HG02840 (cell line): ENCODE measurements at regions not wholly inside any gene's neighbourhood (a gene's known extent, or its start where the extent isn't known, plus 50 kb on each side); places are given as distances from the start of the nearest gene placed in this dataset.
"Not testable (repeated sequence)": the region's sequence is repeated elsewhere in the genome, so short reads cannot be mapped to it uniquely, and the experiment has no call there.

ENCODE experiments used
- ATAC-seq: cut with Tn5 transposase; IDR thresholded peaks from one replicate; pipeline ENCODE4 v1.9.1; 2021; ENCODE audit warnings: mild to moderate bottlenecking, moderate library complexity, moderate number of reproducible peaks; ENCODE audit not compliant: unreplicated experiment, low FRiP score

DNA sequence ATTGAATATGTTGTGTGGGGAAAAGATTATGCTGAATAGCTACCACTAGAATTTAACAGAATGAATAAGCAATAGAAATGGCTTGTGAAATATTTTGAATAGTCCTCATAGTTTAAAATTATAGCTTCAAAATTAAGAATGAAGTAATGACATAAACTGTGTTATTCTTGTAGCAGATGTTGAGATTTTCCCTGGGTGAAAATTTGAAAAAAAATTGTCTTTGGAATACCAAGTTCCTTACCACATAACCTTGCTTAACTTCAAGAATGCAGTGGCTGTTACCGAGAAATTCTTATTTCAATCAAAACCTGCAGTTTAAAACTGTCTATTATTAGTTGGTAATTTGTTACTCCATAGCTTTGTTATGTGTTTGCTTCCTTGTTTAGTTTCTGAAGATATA lies 1268.6 kb downstream of the RAPGEF2 start:
- ATAC-seq = no peak

DNA sequence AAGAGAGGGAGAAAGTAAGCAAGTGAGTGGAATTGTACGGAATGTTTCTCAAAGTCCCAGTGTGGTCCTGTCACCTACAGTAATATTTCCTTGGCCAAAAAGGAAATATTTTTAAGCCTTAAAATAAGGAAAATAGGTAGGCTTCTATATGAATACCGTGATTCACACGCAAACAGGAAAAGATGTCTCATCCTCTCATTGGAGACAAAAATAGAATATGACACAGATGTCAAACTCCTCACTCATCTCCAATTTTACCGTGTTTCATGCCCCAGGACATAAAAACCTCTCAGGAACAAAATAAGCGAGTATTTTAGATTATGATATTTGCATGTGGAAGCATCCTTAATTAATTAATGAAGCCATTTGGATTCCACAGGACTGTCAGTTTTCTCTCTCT lies 1269.5 kb downstream of the RAPGEF2 start:
- ATAC-seq = no peak

DNA sequence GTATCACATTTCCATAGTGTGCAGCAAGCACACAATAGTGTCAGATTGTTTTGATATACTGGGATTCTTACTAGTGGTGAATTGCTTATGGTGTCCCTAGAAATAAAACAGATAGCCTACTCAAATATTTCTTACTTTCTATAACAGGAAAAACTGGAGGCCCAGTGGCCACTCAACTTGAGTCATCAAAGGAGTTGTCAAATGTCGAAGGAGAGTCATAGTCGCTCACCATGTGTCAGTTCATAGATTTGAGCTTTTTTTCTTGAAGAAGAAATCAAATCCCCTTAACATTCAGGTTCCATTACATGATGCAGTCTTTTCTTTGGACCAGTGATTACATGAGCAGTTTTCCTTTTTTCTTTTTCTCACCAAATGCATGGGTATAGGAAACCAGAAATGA lies 1271.0 kb downstream of the RAPGEF2 start:
- ATAC-seq = no peak

DNA sequence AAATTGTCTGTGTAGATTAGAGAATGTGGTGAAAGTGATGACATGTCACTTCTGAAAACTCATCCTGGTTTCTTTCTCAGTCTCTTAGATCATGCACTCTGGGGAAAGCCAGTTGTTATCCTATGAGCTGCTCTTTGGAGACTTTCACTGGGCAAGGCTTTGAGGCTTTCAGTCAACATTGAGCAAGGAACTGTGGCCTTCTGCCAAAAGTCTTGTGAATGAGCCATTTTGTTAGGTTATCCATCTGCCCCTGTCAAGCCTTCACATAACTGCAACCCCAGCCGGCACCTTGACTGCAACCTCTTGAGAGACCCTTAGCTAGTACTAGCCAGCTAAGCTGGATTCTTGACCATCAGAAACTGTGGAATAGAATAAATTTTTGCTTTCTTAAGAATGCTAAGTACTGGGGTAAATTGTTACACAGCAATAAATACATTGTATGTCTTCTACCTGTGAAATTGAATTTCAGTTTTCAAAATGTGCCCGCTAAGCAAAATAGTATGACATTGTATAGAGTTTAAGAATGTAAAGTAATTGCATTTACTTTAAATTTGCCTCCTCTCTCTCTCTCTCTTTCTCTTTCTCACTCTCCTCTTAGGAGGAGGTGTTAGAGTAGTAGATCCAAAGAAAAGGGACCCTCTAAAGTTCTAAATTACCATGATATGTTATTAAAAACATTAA lies 1273.0 kb downstream of the RAPGEF2 start:
- no peak for ATAC-seq

DNA sequence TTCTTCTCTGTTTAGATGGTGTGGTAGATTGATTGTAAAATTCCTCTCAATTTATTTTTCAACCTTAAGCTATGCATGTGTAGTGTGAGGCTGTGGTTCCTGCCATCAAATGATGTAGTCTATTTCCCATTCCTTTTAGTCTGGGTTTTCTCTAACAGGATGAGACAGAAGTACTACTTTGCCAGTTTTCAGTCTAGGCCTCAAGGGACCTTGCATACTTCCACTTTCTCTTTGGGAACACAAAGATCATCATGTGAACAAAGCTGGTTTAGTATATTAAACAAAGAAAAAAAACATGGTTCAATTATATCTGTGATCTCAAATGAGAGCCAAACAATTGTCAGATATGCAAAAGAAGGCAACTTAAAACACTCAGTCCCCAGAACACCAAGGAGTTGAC lies 1284.0 kb downstream of the RAPGEF2 start:
- ATAC-seq = no peak

DNA sequence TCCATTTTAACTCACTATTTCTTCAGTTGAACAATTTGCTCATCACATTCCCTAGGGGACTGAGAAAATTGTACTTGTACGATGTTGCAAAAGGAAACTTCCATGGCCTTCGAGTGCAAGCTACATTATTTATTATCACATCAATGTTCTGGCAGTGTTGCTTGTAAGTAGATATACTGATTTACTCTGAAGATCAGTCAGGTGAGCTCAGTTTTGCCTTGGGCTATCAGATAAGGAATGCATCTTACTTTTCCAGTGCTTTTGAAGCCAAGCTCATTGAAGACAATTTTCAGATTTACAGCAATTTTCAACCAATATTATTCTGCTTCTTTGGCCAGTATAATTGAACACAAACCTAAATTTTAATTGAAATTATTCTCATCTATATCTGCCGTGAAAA lies 1296.9 kb downstream of the RAPGEF2 start:
- ATAC-seq = no peak

DNA sequence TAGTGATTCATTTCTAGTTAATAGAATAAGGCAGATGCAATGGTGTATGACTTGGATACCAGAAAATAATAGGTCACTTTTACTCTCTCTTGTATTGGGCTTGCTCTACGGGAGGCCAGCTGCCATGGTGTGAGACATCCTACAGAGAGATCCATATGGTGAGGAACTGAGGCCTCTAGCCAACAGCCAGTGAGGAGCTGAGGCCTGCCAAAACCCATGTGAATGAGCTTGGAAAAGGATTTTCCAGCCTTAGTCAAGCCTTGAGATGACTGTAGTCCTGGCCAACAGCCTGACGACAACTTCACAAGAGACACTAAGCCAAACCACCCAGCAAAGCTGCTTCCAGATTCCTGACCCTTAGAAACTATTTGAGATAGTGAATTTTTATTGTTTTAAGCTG lies 1300.2 kb downstream of the RAPGEF2 start:
- no peak for ATAC-seq

DNA sequence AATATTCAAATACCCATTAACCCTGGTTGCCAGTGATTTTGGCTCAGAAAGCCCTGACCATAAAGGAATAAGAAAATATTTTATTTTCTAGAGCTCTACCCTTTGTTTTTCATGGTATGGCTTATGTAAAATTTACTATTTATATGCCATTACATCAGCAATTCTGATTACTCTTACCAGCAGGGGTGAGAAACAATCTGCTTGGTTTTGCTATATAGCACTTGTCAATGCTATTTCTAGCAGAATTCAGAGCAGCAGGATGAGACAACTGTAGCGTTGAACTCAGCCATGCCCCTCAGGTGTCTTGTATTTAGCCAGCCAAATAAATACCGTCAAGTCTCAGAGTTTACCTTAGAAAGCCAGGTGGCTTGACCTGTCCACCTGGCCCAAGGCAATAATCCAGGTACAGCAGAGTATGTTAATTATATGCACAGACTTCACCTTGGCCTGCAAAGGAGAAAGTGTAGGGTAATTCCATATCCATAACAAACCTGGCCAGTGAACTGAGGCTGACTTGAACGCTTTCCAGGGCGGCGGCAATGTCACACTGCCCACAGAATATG lies 1303.5 kb downstream of the RAPGEF2 start:
- ATAC-seq = no peak

DNA sequence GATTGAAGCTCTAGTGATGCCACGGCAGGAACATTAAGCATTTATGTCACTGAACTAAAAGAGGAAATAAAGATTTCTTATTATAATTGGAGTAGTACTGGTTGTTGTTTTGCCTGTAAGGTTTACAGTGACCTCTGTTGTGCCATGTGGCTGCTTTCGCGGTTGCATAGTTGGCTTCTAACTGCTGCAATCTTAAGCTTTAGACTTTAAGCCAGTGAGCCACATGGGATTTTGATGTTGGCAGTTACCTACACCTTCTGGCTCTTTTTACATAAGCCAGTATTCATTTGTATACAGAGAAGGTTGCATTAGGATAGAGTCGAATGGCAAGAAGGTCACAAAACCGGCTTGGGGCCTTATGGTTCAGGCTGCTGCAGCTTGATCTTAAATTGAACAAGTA lies 1311.6 kb downstream of the RAPGEF2 start:
- ATAC-seq = no peak

DNA sequence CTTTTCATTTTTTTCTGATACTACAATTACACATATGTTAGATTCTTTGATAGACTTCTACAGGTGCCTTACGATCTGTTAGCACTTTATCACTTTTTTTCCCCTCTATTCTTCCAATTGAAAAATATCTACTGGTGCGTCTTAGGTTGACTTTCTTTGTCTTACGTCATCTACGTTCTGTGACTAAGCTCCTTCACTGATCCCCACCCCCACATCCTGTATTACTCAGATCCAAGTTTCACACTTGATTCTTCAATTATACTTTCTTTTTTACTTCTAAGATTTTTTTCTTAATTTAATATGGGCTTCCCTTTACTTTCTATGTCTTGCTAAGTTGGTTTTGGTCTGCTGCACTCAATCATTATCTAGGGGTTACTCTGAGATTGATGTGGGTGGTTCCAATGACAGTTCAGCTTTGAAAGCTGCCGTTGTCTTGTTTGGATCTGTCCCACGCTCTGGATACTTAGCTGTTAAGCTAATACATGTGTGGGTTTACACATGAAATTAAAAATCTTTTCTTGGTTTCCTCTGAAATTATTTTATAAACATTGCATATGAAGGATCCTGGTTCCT lies 1321.1 kb downstream of the RAPGEF2 start:
- ATAC-seq = no peak

DNA sequence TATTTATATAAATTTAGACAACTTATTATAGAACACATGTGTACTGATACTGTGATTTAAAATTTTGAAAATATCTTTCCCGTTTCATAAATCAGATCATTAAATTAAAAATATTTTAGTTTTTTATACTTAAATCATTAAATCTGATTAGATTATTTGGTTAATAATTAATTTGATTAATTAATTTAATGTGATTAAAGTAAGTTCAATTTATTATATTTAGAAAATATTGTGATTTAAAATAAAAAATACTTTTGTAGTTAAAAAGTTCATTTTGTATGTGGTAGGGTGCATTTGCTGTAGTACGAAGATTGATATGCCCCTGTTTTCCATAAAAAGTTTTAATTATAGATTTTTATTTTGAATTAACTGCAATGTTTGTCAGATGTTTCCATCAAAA lies 1323.4 kb downstream of the RAPGEF2 start:
- no peak for ATAC-seq

DNA sequence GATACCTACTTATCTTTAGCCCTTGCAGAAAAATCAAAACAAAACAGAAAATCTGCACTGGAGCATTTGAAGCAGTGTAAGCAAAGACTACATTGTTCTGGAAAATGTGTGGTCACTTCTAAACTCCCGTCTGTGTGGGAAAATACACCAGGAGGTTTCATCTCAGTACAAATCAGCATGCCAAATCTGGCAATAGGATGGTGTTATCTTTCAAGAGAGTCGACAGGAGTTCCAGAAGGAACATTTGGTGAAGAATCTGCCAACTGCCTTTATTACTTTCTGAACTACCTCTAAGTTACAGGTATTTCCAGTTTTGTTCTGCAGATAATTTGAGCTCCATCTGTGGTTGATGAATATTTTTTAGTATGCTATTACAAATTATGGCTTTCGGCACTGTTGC lies 1348.0 kb downstream of the RAPGEF2 start:
- no peak for ATAC-seq

DNA sequence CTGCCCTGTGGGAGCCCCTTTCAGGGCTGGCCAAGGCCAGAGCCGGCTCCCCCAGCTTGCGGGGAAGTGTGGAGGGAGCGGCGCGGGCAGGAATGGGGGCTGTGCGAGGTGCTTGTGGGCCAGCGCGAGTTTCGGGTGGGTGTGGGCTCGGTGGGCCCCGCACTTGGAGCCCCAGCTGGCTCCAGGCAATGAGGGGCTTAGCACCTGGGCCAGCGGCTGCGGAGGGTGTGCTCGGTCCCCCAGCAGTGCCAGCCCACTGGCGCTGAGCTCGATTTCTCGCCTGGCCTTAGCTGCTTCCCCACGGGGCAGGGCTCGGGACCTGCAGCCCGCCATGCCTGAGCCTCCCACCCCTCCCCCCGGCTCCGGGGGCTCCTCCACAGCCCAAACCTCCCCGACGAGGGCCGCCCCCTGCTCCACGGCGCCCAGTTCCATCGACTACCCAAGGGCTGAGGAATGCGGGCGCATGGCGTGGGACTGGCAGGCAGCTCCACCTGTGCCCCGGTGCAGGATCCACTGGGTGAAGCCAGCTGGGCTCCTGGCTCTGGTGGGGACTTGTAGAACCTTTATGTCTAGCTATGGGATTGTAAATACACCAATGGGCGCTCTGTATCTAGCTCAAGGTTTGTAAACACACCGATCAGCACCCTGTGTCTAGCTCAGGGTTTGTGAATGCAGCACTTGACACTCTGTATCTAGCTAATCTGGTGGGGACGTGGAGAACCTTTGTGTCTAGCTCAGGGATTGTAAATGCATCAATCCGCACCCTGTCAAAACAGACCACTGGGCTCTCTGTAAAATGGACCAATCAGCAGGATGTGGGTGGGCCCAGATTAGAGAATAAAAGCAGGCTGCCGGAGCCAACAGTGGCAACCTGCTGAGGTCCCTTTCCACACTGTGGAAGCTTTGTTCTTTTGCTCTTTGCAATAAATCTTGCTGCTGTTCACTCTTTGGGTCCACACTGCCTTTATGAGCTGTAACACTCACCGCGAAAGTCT lies 1379.1 kb downstream of the RAPGEF2 start:
- not testable (repeated sequence) for ATAC-seq

DNA sequence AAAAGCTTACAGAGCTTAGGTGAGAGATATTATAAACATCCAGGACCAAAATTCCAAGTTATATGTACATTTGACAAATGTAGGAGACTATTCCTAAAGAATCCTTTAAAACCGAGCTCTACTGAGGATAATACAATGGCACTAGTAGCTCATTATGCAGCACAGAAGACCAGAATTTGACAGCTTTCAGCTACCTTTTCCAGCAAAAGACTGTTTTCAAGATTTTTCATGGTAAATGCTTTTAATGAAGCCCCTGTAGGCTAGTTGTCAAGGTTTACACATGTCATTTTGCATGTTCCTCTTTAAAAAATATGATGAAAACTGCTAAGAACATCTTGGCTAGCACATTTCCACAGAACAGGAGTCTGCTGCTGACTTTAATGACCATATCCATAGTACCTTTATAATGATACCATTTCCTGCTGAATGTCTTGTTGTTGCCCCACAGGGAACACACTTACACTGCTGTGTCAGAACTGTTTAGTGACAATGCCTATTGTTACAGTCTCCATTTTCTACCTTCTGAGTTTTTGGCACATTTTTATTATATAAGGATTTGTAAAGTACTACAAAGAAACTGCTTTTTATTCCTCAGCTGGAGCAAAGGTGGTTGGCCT lies 1382.3 kb downstream of the RAPGEF2 start:
- ATAC-seq = no peak

DNA sequence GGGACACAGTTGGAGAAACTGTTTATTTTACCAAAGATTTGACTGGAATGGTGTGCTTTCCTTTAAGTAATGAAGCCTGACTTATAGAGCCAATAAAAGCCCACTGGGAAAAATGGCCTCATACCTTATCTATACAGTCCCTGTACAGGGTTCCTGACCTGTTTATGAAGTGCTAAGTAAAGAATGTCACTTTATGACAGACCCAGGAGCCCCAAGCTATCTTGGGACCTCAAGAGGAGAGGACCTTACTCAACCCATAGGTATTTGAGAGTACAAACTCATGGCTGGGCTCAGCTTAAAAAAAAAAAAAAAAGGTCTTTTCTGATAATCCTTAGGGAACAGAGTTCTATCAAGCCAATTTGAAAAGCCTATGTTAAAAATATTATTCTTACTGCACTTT lies 1389.3 kb downstream of the RAPGEF2 start:
- ATAC-seq = no peak

DNA sequence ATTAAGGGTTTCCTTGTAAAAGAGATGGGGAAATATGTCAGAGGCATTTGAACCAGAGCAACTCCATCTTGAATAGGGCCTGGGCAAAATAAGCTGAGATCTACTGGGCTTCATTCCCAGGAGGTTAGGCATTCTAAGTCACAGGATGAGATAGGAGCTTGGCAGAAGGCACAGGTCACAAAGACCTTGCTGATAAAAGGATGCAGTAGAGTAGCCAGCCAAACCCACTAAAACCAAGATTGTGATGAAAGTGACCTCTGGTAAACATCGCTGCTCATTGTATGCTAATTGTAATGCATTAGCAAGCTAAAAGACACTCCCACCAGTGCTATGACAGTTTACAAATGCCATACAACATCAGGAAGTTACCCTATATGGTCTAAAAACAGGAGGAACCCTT lies 1390.3 kb downstream of the RAPGEF2 start:
- ATAC-seq = no peak

DNA sequence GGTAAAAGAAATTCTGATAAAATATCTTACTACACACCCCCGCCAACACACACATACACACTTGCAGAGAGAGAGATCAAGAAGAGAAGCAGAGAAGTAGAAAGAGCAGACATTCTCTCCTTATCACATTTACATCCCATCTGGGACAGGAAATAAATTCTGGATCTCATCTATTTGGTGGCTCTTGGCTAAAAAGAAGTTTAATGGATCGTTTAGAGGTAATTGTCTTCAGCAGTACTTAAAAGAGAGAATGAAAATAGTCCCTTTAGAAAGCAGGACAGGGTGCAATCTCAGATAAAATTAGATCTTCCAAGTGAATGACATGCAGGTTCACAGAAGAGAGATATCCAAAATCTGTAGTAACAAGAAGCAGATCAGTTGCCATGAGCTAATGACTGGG lies 1392.5 kb downstream of the RAPGEF2 start:
- no peak for ATAC-seq

DNA sequence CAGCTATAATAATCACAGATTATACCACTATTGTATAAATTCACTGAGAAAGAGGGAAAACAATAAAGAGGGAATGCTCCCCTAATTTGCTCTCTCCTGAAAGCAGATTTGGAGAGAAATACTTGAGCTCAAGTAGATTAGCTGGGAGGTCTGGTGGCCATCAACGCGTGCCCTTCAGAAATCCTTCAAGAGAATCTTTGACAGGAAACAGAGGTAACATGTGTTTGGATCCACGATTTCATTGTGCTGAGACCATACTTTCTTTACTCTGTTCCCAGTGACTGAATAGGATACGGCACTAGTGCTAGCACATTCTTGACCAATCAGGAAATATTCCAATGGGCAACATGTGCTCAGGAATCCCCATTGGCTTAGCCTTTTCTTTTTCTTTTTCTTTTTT lies 1395.3 kb downstream of the RAPGEF2 start:
- ATAC-seq = no peak

DNA sequence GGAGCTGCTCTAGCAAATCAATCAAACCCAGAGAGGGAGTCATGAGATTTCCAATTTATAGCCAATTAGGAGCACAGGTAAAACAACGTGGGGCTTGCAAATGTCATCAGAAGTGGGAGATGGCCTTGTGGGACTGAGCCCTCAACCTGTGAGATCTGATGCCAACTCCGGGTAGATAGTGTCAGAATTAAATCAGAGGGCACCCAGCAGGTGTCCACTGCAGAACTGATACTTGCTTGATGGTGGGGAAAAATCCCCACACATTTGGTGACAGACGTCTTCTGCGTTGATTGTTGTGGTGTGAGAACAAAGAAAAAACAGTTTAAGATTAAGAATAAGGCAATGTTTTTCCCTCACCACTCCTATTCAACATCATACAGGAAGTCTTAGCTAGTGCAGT lies 1402.8 kb downstream of the RAPGEF2 start:
- no peak for ATAC-seq

DNA sequence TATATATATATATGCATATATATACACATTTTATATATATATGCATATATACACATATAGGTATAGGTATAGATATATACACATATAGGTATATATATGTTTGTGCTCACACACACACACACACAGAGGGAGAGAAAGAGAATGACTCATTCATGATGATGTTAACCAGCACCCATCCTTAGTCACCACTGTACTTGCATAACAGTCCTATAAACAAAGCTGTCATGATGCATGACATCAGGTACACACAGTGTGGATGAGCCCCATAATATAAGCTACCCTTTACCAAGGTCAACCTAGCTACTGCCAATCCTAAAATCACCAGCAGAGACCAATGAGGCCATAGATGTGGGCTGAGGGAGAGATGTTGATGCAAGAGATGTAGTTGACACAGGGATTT lies 1408.0 kb downstream of the RAPGEF2 start:
- ATAC-seq = no peak

DNA sequence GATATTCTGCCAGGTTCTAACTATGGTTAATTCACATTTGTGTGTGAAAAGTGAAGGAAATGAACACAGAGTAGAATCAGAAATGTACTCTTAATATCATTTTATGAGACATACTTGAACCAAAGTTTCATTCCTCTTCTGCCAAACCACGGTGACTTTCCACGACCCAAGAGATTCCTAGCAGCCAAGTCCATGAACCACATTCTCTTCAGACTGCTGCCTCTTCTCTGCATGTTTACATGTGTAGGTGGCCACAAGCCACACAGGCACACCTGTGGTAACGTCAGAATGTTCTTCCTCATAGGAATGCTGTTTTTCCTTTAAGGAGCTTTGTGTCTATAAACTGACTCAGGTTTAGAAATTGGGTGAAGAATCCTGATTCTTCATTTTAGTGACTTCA lies 1411.2 kb downstream of the RAPGEF2 start:
- ATAC-seq = no peak
